ENCODE measurements at regions not wholly inside any gene's neighbourhood (a gene's known extent, or its start where the extent isn't known, plus 50 kb on each side); places are given as distances from the start of the nearest gene placed in this dataset.

DNA sequence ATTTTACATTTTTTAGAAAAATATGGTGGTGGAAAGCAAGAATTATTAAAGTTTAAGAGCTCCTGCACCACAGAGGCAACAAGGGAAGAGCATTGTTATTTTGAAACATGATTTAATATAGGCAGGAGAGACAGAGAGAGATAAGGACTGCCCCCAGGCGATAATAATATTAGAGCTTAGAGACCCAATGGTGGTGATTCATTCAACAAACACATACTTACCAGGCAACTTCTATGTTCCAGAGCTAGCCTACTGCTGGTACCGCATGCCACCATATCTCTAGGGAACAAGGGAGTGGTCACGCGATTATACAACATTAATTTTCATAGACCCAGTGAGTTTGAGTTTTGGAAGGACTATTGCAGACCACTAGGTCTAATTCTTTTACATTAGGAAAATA, 327.8 kb upstream of the SOX11 start:
- no peak for TF ChIP-seq CTCF (IDR thresholded peaks at IDR 0.05; ENCODE audit: extremely low read depth, missing control alignments)
- no peak for DNase-seq (ENCODE audit: low spot score)

DNA sequence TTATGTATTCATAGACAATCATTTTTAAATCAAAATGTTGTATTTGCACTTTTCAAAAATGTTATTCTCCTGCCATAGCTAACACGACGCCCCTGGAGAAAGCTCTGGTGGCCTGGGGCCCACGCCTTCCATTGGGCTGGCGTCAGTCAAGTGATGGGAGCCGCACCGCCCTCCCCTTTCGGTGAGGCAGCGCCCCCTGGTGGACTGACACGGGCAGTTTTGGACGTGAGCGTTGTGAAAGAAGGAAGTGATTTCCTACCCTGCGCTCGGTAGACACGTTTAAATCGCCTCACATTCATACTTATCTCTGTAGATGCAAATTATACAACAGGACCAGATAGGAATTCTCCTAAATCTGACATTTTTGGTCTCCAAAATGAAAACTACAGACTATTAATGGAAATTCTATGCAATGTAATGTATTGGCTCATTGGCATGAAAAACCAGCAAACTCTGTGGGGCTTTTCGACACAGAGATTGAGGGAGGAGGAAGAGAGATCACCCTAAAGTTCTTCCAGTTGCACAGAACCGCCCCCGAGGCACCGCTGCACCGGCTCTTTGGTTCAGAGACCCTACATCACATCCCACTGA, 326.2 kb upstream of the SOX11 start:
- peak; percentile 16 for TF ChIP-seq CTCF (IDR thresholded peaks at IDR 0.05; ENCODE audit: extremely low read depth, missing control alignments)
- peak; percentile 45 for DNase-seq (ENCODE audit: low spot score)

GRCh38 chr2:5367321-5367720, 324.9 kb upstream of the SOX11 start:
- no peak for DNase-seq (ENCODE audit: low spot score)
- no peak for TF ChIP-seq CTCF (IDR thresholded peaks at IDR 0.05; ENCODE audit: extremely low read depth, missing control alignments)

- TF ChIP-seq CTCF (IDR thresholded peaks at IDR 0.05; ENCODE audit: extremely low read depth, missing control alignments), result no peak
- DNase-seq (ENCODE audit: low spot score), result no peak
These were observed 323.9 kb upstream of the SOX11 start for GRCh38 chr2:5368263-5368662.

DNA sequence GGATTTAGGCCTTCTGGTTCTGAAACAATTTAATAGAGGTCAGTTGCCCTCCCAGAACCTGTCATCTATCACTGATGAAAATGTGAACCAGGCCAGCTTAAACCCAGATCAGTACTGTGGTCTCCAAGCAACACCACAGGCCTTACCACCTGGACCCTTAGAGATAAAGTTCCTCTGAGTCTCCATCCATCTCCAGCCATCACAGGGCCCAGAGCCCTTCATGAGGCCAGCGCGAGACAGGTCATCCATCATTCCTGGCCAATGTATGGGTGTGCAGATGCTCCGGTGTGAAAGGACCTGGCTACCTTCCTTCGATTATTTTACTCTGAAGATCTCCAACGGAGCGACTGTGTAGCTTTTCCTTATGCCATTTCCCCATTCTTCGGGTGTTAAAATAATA, 322.7 kb upstream of the SOX11 start:
- no peak for TF ChIP-seq CTCF (IDR thresholded peaks at IDR 0.05; ENCODE audit: extremely low read depth, missing control alignments)
- DNase-seq (ENCODE audit: low spot score), result no peak

- TF ChIP-seq CTCF (IDR thresholded peaks at IDR 0.05; ENCODE audit: extremely low read depth, missing control alignments), result no peak
- no peak for DNase-seq (ENCODE audit: low spot score)
These were observed 322.0 kb upstream of the SOX11 start for GRCh38 chr2:5370158-5370557.

DNA sequence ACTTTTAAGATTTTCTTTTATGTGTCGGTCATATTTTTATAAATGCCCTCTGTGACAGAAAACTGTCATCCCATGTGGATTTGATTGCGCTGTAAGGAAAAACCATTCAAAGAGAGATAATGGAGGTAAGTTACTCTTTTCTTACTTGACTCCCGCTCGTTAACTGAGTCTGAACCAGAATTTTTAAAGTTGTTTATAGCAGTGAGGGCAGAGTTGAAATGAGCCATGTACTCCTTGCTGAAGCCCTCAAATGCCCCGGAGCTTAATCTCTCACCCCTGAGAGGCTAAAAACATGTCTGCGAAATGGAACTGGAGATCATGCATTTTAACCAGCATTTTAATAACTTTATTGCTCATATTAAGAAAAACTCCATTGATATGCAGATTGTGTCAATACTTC, 320.0 kb upstream of the SOX11 start:
- no peak for TF ChIP-seq CTCF (IDR thresholded peaks at IDR 0.05; ENCODE audit: extremely low read depth, missing control alignments)
- DNase-seq (ENCODE audit: low spot score), result no peak

All from GM20000 (cell line).